Activated CD4-positive, alpha-beta memory T cell treated with anti-CD3 and anti-CD28 coated beads, Interleukin-2, amount 10 ng/mL, durations not matched to agents 7 days and 5 days (primary cell): ENCODE measurements at regions not wholly inside any gene's neighbourhood (a gene's known extent, or its start where the extent isn't known, plus 50 kb on each side); places are given as distances from the start of the nearest gene placed in this dataset.

ENCODE experiments used
- CTCF ChIA-PET: fragments of 350-600 bp; sonication (Branson Sonifier 250); formaldehyde crosslinking; loops from one replicate; lab custom pipeline; 2021; ENCODE audit warnings: antibody characterized with exemption, inconsistent platforms; lab: Charles Lee
- POLR2A ChIA-PET: fragments of 350-600 bp; sonication (Branson Sonifier 250); formaldehyde crosslinking; loops from one replicate; lab custom pipeline; 2021; ENCODE audit warnings: antibody characterized with exemption; lab: Charles Lee
- DNase-seq: peaks from one replicate; pipeline ENCODE4 v3.0.0-alpha.2; 2020
- H3K27ac Mint-ChIP-seq: one replicate; pipeline ENCODE4 v1.8.0; 2021; ENCODE audit warnings: mild to moderate bottlenecking, mixed read lengths
- H3K27me3 Mint-ChIP-seq: one replicate; pipeline ENCODE4 v1.8.0; 2021; ENCODE audit warnings: mixed read lengths
- H3K36me3 Mint-ChIP-seq: one replicate; pipeline ENCODE4 v1.8.0; 2021; ENCODE audit warnings: low read depth, mixed read lengths
- H3K4me1 Mint-ChIP-seq: one replicate; pipeline ENCODE4 v1.8.0; 2021; ENCODE audit warnings: mixed read lengths
- H3K4me3 Mint-ChIP-seq: one replicate; pipeline ENCODE4 v1.8.0; 2021; ENCODE audit warnings: mild to moderate bottlenecking, mixed read lengths
- H3K9me3 Mint-ChIP-seq: one replicate; pipeline ENCODE4 v1.8.0; 2021; ENCODE audit warnings: mixed read lengths

GRCh38 chr20:60272790-60273189 lies 314.6 kb downstream of the CDH26 start:
- Mint-ChIP-seq H3K27ac (no peak overlapping the region), H3K36me3 (no peaks in the 10 kb centered on the region), H3K27me3 (no peaks in the 10 kb centered on the region), H3K9me3 (peaks cover 3% of the 10 kb centered on the region), H3K4me1 (peaks cover 15% of the 10 kb centered on the region), H3K4me3 (no peak overlapping the region)
- no peak for DNase-seq
- ChIA-PET CTCF (interaction anchor here (1.6 kb wide), 1 partner anchor 10 kb away, joined by 6 read pairs; no protein-coding TSS in a partner anchor), POLR2A (interaction anchor here (0.8 kb wide), 1 partner anchor 216 kb away, joined by 3 read pairs; no protein-coding TSS in a partner anchor)

DNA sequence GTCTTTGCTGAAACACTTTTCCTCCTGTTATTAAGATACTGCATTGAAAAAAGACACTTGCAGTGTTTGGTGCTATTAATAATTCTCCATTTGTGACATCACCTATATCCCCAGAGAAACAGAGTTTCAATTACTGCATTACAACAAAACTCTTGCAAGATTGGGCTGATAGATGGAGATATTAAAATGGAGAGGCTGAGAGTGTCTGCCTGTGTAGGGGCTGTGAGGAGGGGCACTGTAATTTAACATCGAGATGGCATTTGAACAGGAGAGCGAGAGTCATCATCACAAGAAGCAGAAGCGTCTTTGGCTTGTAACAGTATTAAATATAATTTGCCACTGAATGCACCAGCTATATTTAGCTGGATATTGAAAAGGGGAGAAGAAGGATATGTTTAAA lies 316.5 kb downstream of the CDH26 start:
- H3K4me3 Mint-ChIP-seq = no peak overlapping the region
- H3K27me3 Mint-ChIP-seq = no peaks in the 10 kb centered on the region
- no peak overlapping the region for H3K27ac Mint-ChIP-seq
- no peaks in the 10 kb centered on the region for H3K36me3 Mint-ChIP-seq
- peaks cover 15% of the 10 kb centered on the region for H3K4me1 Mint-ChIP-seq
- CTCF ChIA-PET = no interaction called here
- H3K9me3 Mint-ChIP-seq = no peaks in the 10 kb centered on the region
- POLR2A ChIA-PET = no interaction called here
- no peak for DNase-seq

- H3K27ac Mint-ChIP-seq = no peak overlapping the region
- no peaks in the 10 kb centered on the region for H3K4me1 Mint-ChIP-seq
- CTCF ChIA-PET = no interaction called here
- H3K4me3 Mint-ChIP-seq = no peak overlapping the region
- POLR2A ChIA-PET = no interaction called here
- H3K27me3 Mint-ChIP-seq = no peaks in the 10 kb centered on the region
- DNase-seq = no peak
- H3K9me3 Mint-ChIP-seq = peaks cover 14% of the 10 kb centered on the region
- H3K36me3 Mint-ChIP-seq = peaks cover 3% of the 10 kb centered on the region
Measured at GRCh38 chr20:60281295-60281694, 323.1 kb downstream of the CDH26 start.

GRCh38 chr20:60283281-60283680 lies 325.1 kb downstream of the CDH26 start:
- Mint-ChIP-seq H3K27ac (no peak overlapping the region), H3K36me3 (peaks cover 3% of the 10 kb centered on the region)
- CTCF ChIA-PET = no interaction called here

DNA sequence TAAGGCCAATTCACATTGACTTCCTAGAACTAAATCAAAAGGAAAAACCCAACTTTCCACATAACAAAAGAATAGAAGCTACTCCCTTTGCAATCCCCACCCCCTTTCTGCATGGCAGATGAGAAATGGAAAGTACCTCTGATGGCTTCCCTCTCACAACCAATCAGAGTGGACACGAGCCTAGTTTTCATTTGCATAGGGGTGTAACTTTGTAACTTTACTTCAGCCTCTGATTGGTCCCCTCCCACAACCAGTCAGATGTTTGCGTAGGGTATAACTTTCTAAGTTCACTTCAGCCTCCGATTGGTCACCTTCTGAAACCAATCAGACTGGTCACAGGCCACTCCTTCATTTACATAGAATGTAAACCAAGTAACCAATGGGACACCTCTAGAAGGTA lies 328.5 kb downstream of the CDH26 start:
- no peak overlapping the region for H3K27ac Mint-ChIP-seq
- no peak for DNase-seq
- H3K9me3 Mint-ChIP-seq = peaks cover 33% of the 10 kb centered on the region
- ChIA-PET POLR2A (no interaction called here), CTCF (no interaction called here)
- peaks cover 3% of the 10 kb centered on the region for H3K36me3 Mint-ChIP-seq
- H3K4me1 Mint-ChIP-seq = no peaks in the 10 kb centered on the region
- no peak overlapping the region for H3K4me3 Mint-ChIP-seq
- no peaks in the 10 kb centered on the region for H3K27me3 Mint-ChIP-seq

More at GRCh38 chr20:60283281-60283680, 325.1 kb downstream of the CDH26 start:
- POLR2A ChIA-PET = no interaction called here
- Mint-ChIP-seq H3K4me1 (no peaks in the 10 kb centered on the region), H3K9me3 (peaks cover 18% of the 10 kb centered on the region), H3K27me3 (no peaks in the 10 kb centered on the region), H3K4me3 (no peak overlapping the region)
- no peak for DNase-seq

GRCh38 chr20:60288945-60289344 lies 330.7 kb downstream of the CDH26 start:
- ChIA-PET CTCF (no interaction called here), POLR2A (no interaction called here)
- H3K27me3 Mint-ChIP-seq = no peaks in the 10 kb centered on the region
- DNase-seq = no peak
- H3K9me3 Mint-ChIP-seq = peaks cover 30% of the 10 kb centered on the region
- no peaks in the 10 kb centered on the region for H3K36me3 Mint-ChIP-seq
- H3K4me1 Mint-ChIP-seq = peaks cover under 1% of the 10 kb centered on the region
- no peak overlapping the region for H3K4me3 Mint-ChIP-seq
- no peak overlapping the region for H3K27ac Mint-ChIP-seq

DNA sequence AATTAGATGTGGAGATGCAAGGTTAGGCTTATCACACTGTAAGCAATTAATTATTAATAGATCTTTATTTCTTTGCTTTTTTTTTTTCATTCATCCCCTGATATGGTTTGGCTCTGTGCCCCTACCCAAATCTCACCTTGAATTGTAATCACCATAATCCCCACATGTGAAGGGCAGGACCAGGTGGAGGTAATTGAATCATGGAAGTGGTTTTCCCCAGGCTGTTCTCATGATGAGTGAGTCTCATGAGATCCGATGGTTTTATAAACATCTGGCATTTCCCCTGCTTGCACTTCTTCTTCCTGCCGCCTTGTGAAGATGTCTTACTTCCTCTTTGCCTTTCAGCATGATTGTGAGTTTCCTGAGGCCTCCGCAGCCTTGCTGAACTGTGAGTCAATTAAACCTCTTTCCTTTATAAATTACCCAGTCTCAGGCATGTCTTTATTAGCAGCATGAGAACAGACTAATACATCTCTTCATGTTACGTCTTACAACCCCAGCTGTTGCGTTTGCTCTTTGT lies 333.8 kb downstream of the CDH26 start:
- ChIA-PET CTCF (no interaction called here), POLR2A (no interaction called here)
- Mint-ChIP-seq H3K9me3 (peaks cover 24% of the 10 kb centered on the region), H3K4me3 (no peak overlapping the region), H3K4me1 (peaks cover 13% of the 10 kb centered on the region), H3K27ac (no peak overlapping the region), H3K36me3 (no peaks in the 10 kb centered on the region), H3K27me3 (no peaks in the 10 kb centered on the region)
- DNase-seq = no peak

DNA sequence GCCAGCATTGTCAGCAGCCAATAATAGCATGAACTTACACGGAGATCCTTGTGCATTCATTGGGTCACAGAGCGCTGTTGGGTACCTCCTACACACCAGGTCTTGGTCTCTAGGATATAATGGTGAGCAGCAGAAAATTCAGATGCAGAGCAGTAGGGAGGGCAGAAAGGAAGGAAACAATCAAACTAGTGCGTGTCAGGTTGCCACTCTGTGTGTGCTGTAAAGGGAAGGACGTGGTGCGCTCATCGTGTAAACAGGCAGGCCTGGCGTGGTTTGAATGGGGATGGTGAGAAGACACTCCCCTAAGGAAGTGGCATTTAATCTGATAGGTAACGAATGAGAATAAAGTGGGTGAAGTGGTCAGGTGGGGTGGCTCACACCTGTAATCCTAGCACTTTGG lies 336.4 kb downstream of the CDH26 start:
- CTCF ChIA-PET = interaction anchor here (1.2 kb wide), 1 partner anchor 83 kb away, joined by 3 read pairs; no protein-coding TSS in a partner anchor
- DNase-seq = peak; percentile 17
- H3K27ac Mint-ChIP-seq = peak overlapping the region; percentile 37
- POLR2A ChIA-PET = no interaction called here
- no peaks in the 10 kb centered on the region for H3K27me3 Mint-ChIP-seq
- H3K9me3 Mint-ChIP-seq = peaks cover 18% of the 10 kb centered on the region
- H3K4me1 Mint-ChIP-seq = peaks cover 13% of the 10 kb centered on the region
- H3K4me3 Mint-ChIP-seq = no peak overlapping the region
- no peaks in the 10 kb centered on the region for H3K36me3 Mint-ChIP-seq

DNA sequence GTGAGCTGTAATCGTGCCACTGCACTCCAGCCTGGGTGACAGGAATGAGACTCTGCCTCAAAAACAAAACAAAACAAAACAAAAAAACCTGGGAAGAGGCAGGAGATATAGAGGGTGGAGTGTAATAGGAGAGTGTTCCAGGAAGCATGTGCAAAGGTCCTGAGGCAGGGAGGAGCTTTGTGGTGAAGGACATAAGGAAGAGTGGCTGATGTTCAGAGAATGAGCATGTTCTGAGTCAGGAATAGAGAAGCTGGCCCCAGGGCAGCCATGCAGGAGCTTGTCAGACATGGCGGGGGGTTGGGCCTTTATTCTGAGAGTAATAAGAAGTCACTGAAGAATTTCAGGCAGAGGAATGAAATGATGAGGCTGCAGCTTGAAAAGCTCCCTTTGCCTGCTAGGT lies 337.0 kb downstream of the CDH26 start:
- peaks cover 13% of the 10 kb centered on the region for H3K4me1 Mint-ChIP-seq
- peaks cover 17% of the 10 kb centered on the region for H3K9me3 Mint-ChIP-seq
- ChIA-PET POLR2A (no interaction called here), CTCF (interaction anchor here (1.2 kb wide), 1 partner anchor 84 kb away, joined by 3 read pairs; no protein-coding TSS in a partner anchor)
- H3K27ac Mint-ChIP-seq = peak overlapping the region; percentile 13
- H3K4me3 Mint-ChIP-seq = no peak overlapping the region
- no peaks in the 10 kb centered on the region for H3K36me3 Mint-ChIP-seq
- no peaks in the 10 kb centered on the region for H3K27me3 Mint-ChIP-seq
- no peak for DNase-seq

- ChIA-PET POLR2A (no interaction called here), CTCF (no interaction called here)
- Mint-ChIP-seq H3K36me3 (no peaks in the 10 kb centered on the region), H3K27me3 (no peaks in the 10 kb centered on the region), H3K4me1 (peaks cover 17% of the 10 kb centered on the region), H3K9me3 (peaks cover 1% of the 10 kb centered on the region), H3K27ac (no peak overlapping the region), H3K4me3 (no peak overlapping the region)
- DNase-seq = no peak
Measured at GRCh38 chr20:60297649-60298048, 339.4 kb downstream of the CDH26 start.

GRCh38 chr20:60298647-60299046 lies 340.4 kb downstream of the CDH26 start:
- POLR2A ChIA-PET = no interaction called here
- Mint-ChIP-seq H3K4me1 (peaks cover 17% of the 10 kb centered on the region), H3K36me3 (no peaks in the 10 kb centered on the region), H3K27me3 (no peaks in the 10 kb centered on the region), H3K27ac (no peak overlapping the region), H3K4me3 (no peak overlapping the region), H3K9me3 (no peaks in the 10 kb centered on the region)
- DNase-seq = no peak
- CTCF ChIA-PET = no interaction called here

DNA sequence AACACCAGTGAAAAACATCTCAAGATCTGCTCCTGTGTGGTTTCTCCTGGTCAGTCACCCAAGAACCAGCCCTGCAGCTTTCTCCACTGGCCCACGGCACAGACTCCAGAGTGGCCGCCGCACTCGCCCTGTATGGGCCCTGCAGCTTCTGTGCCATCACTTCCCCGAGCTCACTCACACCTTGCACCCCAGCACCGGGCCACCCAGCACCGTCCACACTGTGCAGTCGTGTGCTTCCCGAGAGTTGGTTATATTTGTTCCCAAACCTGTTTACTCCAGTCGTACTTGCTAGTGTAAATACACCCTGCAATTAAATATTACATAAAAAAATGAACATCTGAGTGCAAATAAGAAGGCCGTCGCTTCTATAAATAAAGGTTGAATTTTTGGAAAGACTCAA lies 341.7 kb downstream of the CDH26 start:
- ChIA-PET CTCF (no interaction called here), POLR2A (no interaction called here)
- H3K4me3 Mint-ChIP-seq = no peak overlapping the region
- H3K4me1 Mint-ChIP-seq = peaks cover 7% of the 10 kb centered on the region
- no peaks in the 10 kb centered on the region for H3K9me3 Mint-ChIP-seq
- no peaks in the 10 kb centered on the region for H3K36me3 Mint-ChIP-seq
- H3K27me3 Mint-ChIP-seq = no peaks in the 10 kb centered on the region
- H3K27ac Mint-ChIP-seq = no peak overlapping the region
- no peak for DNase-seq

DNA sequence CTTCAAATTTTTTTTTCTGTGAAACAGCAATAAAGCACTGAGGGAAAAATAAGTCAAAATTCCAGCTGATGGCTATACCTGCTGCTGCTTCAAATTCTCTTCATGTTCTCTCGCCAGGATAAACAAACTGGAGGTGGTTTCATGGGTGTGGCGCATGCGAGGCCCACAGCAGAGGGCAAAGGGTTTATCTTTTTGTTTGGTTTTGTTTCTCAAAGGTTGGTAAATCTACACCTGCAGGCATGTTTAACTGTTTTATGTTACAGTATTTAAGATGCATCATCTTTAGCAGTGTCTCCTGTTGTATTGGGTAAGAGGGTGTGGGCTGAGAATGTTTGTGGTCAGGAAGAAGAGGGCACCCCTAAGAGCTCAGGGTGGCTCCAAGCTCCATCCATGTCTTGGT lies 342.2 kb downstream of the CDH26 start:
- POLR2A ChIA-PET = no interaction called here
- no peaks in the 10 kb centered on the region for H3K36me3 Mint-ChIP-seq
- no peak overlapping the region for H3K27ac Mint-ChIP-seq
- CTCF ChIA-PET = no interaction called here
- no peak overlapping the region for H3K4me3 Mint-ChIP-seq
- H3K27me3 Mint-ChIP-seq = no peaks in the 10 kb centered on the region
- peaks cover 4% of the 10 kb centered on the region for H3K4me1 Mint-ChIP-seq
- H3K9me3 Mint-ChIP-seq = no peaks in the 10 kb centered on the region
- DNase-seq = no peak

GRCh38 chr20:60302875-60303274 lies 344.7 kb downstream of the CDH26 start:
- Mint-ChIP-seq H3K36me3 (no peaks in the 10 kb centered on the region), H3K9me3 (no peaks in the 10 kb centered on the region), H3K4me1 (peaks cover 4% of the 10 kb centered on the region), H3K4me3 (no peak overlapping the region), H3K27me3 (no peaks in the 10 kb centered on the region), H3K27ac (no peak overlapping the region)
- POLR2A ChIA-PET = no interaction called here
- no peak for DNase-seq
- CTCF ChIA-PET = no interaction called here
